Motor neuron (in vitro differentiated cells): ENCODE measurements at regions not wholly inside any gene's neighbourhood (a gene's known extent, or its start where the extent isn't known, plus 50 kb on each side); places are given as distances from the start of the nearest gene placed in this dataset.
A peak's percentile ranks its signal among the peaks of the same experiment; 100 is the strongest.
"Not testable (repeated sequence)": the region's sequence is repeated elsewhere in the genome, so short reads cannot be mapped to it uniquely, and the experiment has no call there.

Experiments
- ATAC-seq, 8 experiments: fragments of 200-7000 bp; cut with Tn5 transposase; replicated peaks in 6 of 8; 2 replicates each; pipeline ENCODE4 v1.8.0; 2021; ENCODE audit warnings: mild to moderate bottlenecking in 8 of 8, moderate library complexity in 8 of 8
- H3K27ac ChIP-seq, 2 donors: fragments of 250-450 bp; sonication (Bioruptor Pico); 2 replicates each; pipeline ENCODE4 v1.9.0; 2021; ENCODE audit warnings: antibody characterized with exemption in 2 of 2, mild to moderate bottlenecking in 2 of 2, moderate library complexity in 1 of 2
- H3K4me1 ChIP-seq, 2 donors: fragments of 250-450 bp; sonication (Bioruptor Pico); replicated peaks in 1 of 2; 2 replicates each; pipeline ENCODE4 v1.6.1; 2021; ENCODE audit warnings: antibody characterized with exemption in 2 of 2, mild to moderate bottlenecking in 2 of 2, moderate library complexity in 1 of 2
- H3K4me3 ChIP-seq, 5 donors: fragments of 250-450 bp; sonication (Bioruptor Pico); 2 replicates each; pipeline ENCODE4 v1.9.0; 2021; ENCODE audit warnings: antibody characterized with exemption in 5 of 5, mild to moderate bottlenecking in 5 of 5, moderate library complexity in 4 of 5
- WGBS, 10 experiments: fragments of 450-650 bp; shearing (Covaris generic); methylation state at CpG; one replicate each; pipeline ENCODE4 v1.0.0; 2022; 5-methylcytosine and 5-hydroxymethylcytosine counted together
- in situ Hi-C, 9 experiments: fragments of 400-800 bp; cut with MboI; loops; one replicate each; pipeline ENCODE4 v1.15.0; 2021; ENCODE audit warnings: low sequenced_read_pairs in 9 of 9, low pct_unique_long_range_greater_than_20kb in 2 of 9; ENCODE audit not compliant: unreplicated experiment in 9 of 9

GRCh38 chr9:66152406-66152805, 415.5 kb downstream of the FOXD4L4 start:
- WGBS, 10 experiments: no CpG with 5 or more reads among the region's 30 CpGs
- in situ Hi-C loops, H3K27ac ChIP-seq, H3K4me1 ChIP-seq, H3K4me3 ChIP-seq: not testable (repeated sequence)
- peak in 2 of 8 experiments; percentile 9 to 18 for ATAC-seq

DNA sequence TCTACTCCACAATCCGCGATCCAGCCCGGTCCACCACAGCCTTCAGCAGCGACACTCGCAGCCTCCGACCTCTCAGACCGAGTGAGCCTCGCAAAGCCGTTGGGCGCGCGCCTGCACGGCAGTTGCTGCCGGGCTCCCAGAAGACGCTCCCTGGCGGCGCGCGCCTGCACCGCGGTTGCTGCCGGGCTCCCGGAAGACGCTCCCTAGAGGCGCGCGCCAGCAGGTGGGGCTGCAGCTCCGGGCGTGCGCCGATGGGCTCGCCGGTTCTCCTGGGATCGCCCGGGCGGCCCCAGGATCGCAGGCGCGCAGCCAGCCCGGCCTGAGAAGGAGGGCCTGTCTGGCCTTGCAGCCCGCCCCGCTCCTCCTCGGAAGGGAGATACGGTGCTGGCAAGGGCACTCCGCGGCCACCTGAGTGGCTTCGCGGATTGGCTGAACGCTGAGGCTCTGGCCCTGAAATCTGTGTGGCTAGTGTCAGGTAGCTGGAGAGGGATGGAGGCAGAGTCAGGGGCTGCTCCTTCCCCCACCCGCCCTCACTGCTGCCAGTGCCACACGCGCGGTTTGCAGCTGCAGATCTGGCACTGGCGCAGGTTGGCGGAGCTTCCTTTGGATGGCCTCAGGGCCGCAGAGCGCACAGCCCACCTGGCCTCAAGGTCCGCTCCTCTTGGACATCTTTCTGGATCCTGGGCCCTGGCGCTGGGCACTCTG, 416.2 kb downstream of the FOXD4L4 start:
- WGBS, 10 experiments: no CpG with 5 or more reads among the region's 59 CpGs
- in situ Hi-C loops: not testable (repeated sequence)
- H3K4me3 ChIP-seq: peak overlapping the region in 1 of 5 donors; percentile 9

GRCh38 chr9:66153971-66154691, 417.2 kb downstream of the FOXD4L4 start:
- in situ Hi-C loops, ATAC-seq, H3K4me1 ChIP-seq, H3K27ac ChIP-seq, H3K4me3 ChIP-seq: not testable (repeated sequence)
- WGBS, 10 experiments: no CpG with 5 or more reads among the region's 40 CpGs

More for the DNA sequence above, 416.2 kb downstream of the FOXD4L4 start:
- not testable (repeated sequence) for H3K4me1 ChIP-seq, H3K27ac ChIP-seq
- ATAC-seq: peak; percentile 100

- in situ Hi-C loops, H3K27ac ChIP-seq, ATAC-seq, H3K4me3 ChIP-seq, H3K4me1 ChIP-seq: not testable (repeated sequence)
- WGBS, 10 experiments: no CpG with 5 or more reads among the region's 7 CpGs
These were observed 445.4 kb downstream of the FOXD4L4 start for GRCh38 chr9:66182316-66182715.

DNA sequence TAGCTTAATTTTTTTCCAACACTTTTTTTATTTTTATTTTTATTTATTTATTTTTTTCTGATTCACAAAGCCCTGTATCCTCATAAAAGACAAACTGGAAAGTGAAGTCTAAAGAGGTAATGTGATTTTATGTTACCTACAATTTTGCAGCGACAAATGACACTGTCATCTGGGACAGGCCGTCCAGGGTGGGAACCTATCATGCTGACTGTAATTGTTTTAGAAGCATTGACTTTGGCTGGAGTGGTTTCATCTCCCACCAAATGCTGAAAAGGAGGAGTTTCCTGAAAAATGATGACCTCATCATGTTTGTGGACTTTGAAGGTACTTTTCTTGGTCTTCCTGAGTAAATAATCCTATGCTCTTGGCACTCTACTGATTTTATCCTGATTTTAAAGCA, 446.7 kb downstream of the FOXD4L4 start:
- H3K4me3 ChIP-seq, H3K4me1 ChIP-seq, ATAC-seq, H3K27ac ChIP-seq, in situ Hi-C loops: not testable (repeated sequence)
- WGBS, 10 experiments: no CpG with 5 or more reads among the region's 2 CpGs

DNA sequence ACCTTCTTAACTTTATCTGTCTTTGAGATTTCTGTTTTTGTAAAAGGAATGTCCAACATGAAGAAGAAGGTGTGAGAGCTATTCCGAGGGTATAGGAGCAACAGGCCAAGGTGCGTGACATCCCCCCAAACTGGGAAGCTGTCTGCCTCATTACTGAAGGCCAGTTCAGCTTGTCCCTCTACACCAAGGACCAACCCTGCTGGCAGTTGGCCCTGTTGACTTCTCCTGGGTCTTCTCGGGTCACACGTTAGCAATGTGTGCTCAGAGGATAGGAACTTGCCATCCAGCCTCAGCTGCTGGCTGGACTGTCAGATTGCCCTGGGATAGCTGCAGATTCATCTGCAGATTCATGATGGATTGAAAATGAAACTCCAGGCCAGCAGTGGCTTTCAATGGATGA, 460.3 kb downstream of the FOXD4L4 start:
- in situ Hi-C loops, H3K4me1 ChIP-seq: not testable (repeated sequence)
- no CpG with 5 or more reads among the region's 4 CpGs for WGBS, 10 experiments

GRCh38 chr9:66198421-66198820, 461.5 kb downstream of the FOXD4L4 start:
- ATAC-seq: peak; percentile 64 to 100 (median 98)
- H3K4me1 ChIP-seq, H3K4me3 ChIP-seq, in situ Hi-C loops, H3K27ac ChIP-seq: not testable (repeated sequence)
- WGBS, 10 experiments: 17% methylated on average over 6 of the region's 22 CpGs; no CpG with 5 or more reads in 9 of the 10 experiments

More for the DNA sequence above, 460.3 kb downstream of the FOXD4L4 start:
- not testable (repeated sequence) for H3K4me3 ChIP-seq, H3K27ac ChIP-seq, ATAC-seq

DNA sequence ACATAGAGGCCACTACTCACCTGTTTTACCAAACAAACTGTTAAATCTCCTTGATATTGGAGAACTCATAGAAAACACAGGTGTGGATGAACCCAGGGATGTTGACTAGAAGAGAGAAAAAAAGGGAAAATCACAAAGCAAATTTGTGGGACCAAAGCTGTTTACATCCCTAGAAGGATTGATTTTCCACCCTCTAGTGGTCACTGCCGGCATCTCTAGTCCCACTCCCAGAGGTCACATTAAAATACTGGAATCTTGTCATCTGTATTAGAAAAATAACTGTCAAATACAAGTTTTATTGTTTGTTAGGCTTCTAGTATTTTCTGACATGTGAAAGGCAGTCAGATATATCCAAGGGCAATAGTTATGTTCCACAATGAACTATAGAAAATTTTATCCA, 469.7 kb downstream of the FOXD4L4 start:
- peak in 4 of 8 experiments; percentile 37 to 74 (median 68) for ATAC-seq
- in situ Hi-C loops: not testable (repeated sequence)

DNA sequence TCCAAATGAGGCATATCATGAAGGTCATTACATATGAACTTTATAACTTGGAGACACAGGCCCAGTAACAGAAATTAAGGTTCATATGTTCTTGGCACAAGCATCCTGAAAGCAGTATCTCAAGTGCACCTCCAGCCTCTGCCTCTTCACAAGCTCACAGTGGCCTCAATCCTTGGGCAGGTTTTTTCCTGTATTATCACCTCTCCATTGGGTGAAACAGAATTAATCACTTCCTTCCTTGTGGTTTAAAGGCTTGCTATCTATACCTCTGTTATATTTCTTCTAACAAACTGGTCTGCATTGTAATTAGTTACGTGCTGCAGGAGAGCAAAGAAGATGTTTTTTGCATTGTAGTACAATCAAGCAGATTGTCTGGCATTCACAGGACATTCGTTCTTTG, 471.0 kb downstream of the FOXD4L4 start:
- H3K4me1 ChIP-seq, H3K27ac ChIP-seq, ATAC-seq, H3K4me3 ChIP-seq, in situ Hi-C loops: not testable (repeated sequence)
- WGBS, 10 experiments: no CpG with 5 or more reads among the region's 2 CpGs

More for the DNA sequence above, 469.7 kb downstream of the FOXD4L4 start:
- H3K4me3 ChIP-seq, H3K27ac ChIP-seq, H3K4me1 ChIP-seq: not testable (repeated sequence)
- no CpG with 5 or more reads among the region's 1 CpG for WGBS, 10 experiments

DNA sequence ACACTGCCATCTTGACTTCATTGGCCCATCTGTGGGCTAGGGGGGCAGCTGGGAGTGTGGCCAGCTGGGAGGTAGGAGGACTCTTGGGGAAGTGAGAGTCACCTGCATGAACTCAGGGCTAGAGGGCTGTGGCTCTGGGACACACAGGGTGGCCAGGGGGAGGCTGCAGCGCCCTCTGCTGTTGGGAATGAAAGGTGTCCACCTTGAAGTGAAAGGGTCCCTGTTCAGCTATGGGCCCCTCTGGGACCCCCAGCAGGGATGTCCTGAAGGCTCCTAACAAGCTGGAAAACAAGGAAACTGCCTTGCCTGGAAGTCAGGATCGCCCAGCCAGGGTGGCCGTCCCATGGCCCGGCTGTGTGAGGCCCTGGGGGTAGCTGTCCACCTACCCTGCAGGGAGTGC, 507.8 kb downstream of the FOXD4L4 start:
- in situ Hi-C loops, H3K4me1 ChIP-seq, H3K4me3 ChIP-seq, H3K27ac ChIP-seq, ATAC-seq: not testable (repeated sequence)
- WGBS, 10 experiments: no CpG with 5 or more reads among the region's 4 CpGs

- no CpG with 5 or more reads among the region's 3 CpGs for WGBS, 10 experiments
- H3K4me1 ChIP-seq, in situ Hi-C loops, H3K4me3 ChIP-seq, H3K27ac ChIP-seq, ATAC-seq: not testable (repeated sequence)
These were observed 508.5 kb downstream of the FOXD4L4 start for GRCh38 chr9:66245481-66245880.

DNA sequence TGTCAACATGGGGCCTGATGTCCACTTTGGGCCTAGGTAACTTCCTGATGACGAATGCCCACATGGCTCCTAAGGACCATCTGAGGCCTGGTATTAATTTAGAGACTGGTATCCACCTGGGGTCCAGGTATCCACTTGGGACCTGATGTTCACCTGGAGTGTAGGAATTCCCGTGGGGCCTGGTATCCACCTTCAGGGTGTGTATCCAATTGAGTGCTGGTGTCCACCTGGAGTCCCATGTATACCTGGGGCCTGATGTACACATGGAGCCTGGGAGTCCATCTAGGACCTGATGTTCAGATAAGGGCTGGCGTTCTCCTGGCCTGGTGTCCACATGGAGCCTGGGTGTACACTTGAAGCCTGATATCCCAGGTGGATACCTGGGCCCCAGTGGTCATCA, 520.6 kb downstream of the FOXD4L4 start:
- in situ Hi-C loops: not testable (repeated sequence)

GRCh38 chr9:66261576-66261975, 524.6 kb downstream of the FOXD4L4 start:
- H3K4me3 ChIP-seq, H3K27ac ChIP-seq, in situ Hi-C loops, ATAC-seq, H3K4me1 ChIP-seq: not testable (repeated sequence)
- WGBS, 10 experiments: no CpG with 5 or more reads among the region's 4 CpGs

More for the DNA sequence above, 520.6 kb downstream of the FOXD4L4 start:
- no CpG with 5 or more reads among the region's 3 CpGs for WGBS, 10 experiments
- not testable (repeated sequence) for ATAC-seq, H3K4me3 ChIP-seq, H3K27ac ChIP-seq, H3K4me1 ChIP-seq

DNA sequence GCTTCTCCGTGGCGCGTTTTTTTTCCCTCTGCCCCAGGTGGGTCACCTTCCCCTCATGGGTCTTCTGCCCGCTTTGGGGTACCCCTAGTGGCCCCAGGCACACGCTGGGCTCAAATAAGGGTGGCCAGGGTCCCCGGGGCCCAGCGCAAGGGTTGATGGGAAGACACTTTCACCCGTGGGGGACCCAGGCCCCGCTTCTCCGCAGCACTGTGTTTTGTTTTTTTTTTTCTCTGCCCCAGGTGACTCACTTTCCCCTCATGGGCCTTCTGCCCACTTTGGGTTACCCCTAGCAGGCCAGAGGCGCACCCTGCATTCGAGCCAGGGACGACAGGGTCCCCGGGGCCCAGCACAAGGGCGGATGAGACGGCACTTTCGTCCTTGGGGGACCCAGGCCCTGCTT, 526.7 kb downstream of the FOXD4L4 start:
- ATAC-seq, H3K27ac ChIP-seq, H3K4me1 ChIP-seq, H3K4me3 ChIP-seq, in situ Hi-C loops: not testable (repeated sequence)
- 67% methylated on average over 1 of the region's 17 CpGs; no CpG with 5 or more reads in 9 of the 10 experiments for WGBS, 10 experiments
